ENCODE measurements at regions not wholly inside any gene's neighbourhood (a gene's known extent, or its start where the extent isn't known, plus 50 kb on each side); places are given as distances from the start of the nearest gene placed in this dataset.

GRCh38 chr22:49551446-49551845 lies 276.2 kb downstream of the BRD1 start:
- Mint-ChIP-seq H3K27me3 (no peaks in the 10 kb centered on the region), H3K9me3 (ENCODE audit: insufficient read depth) (no peaks in the 10 kb centered on the region), H3K4me1 (no peaks in the 10 kb centered on the region), H3K4me3 (no peak overlapping the region), H3K27ac (no peak overlapping the region)
- no peak overlapping the region for H3K4me2 ChIP-seq (replicated peaks; ENCODE audit: low read depth, low read length, poor library complexity, severe bottlenecking)
- H3K4me1 ChIP-seq (ENCODE audit: control insufficient read depth in 2 of 2, insufficient read depth in 2 of 2, low read length in 2 of 2) = no peaks in the 10 kb centered on the region
- peaks cover 29% of the 10 kb centered on the region for H3K79me2 ChIP-seq (ENCODE audit: control insufficient read depth, insufficient read depth, low read length)
- H3K27me3 ChIP-seq (replicated peaks in 1 of 4; ENCODE audit: control extremely low read depth in 1 of 4, control insufficient read depth in 3 of 4, insufficient read depth in 4 of 4, low read length in 3 of 4) = no peaks in the 10 kb centered on the region
- DNase-seq = no peak
- H3K27ac ChIP-seq (ENCODE audit: low read length in 2 of 2) = no peak overlapping the region
- H2AFZ ChIP-seq (ENCODE audit: insufficient read depth, low read depth, low read length, poor library complexity, severe bottlenecking) = no peak overlapping the region
- intact Hi-C loops (cut with micrococcal nuclease) = no loop called here
- POLR2A ChIA-PET = no interaction called here
- H3K9ac ChIP-seq (ENCODE audit: low read length) = no peak overlapping the region
- ATAC-seq (ENCODE audit: low read depth) = no peak
- TF ChIP-seq EZH2 (IDR thresholded peaks at IDR 0.05; ENCODE audit: borderline replicate concordance, insufficient read depth, low read depth, low read length, poor library complexity, severe bottlenecking) (no peak), CTCF (IDR thresholded peaks at IDR 0.05) (no peak)
- CTCF ChIA-PET = no interaction called here
- H3K36me3 ChIP-seq (replicated peaks in 1 of 2; ENCODE audit: control extremely low read depth in 1 of 2, control insufficient read depth in 1 of 2, extremely low read depth in 1 of 2, insufficient read depth in 2 of 2, low read length in 1 of 2) = no peaks in the 10 kb centered on the region
- H3K4me3 ChIP-seq (ENCODE audit: control extremely low read depth in 1 of 5, extremely low read depth in 1 of 5, insufficient read depth in 1 of 5, low read depth in 2 of 5, low read length in 4 of 5) = no peak overlapping the region
- WGBS (ENCODE audit: insufficient coverage) = 99% methylated on average over 10 of the region's 10 CpGs
- peaks cover 0 to 50% (median 0%) of the 10 kb centered on the region in 3 donors for H3K9me3 ChIP-seq (ENCODE audit: control extremely low read depth in 1 of 3, control insufficient read depth in 2 of 3, insufficient read depth in 1 of 3, low read length in 2 of 3)
- peaks cover 8% of the 10 kb centered on the region for H4K20me1 ChIP-seq (ENCODE audit: control insufficient read depth, insufficient read depth, low read length, poor library complexity, severe bottlenecking)

- Mint-ChIP-seq H3K4me3 (no peak overlapping the region), H3K27me3 (no peaks in the 10 kb centered on the region), H3K9me3 (ENCODE audit: insufficient read depth) (no peaks in the 10 kb centered on the region), H3K4me1 (no peaks in the 10 kb centered on the region), H3K27ac (no peak overlapping the region)
- CTCF ChIA-PET = no interaction called here
- Histone ChIP-seq H3K79me2 (ENCODE audit: control insufficient read depth, insufficient read depth, low read length) (peaks cover 26% of the 10 kb centered on the region), H3K4me2 (replicated peaks; ENCODE audit: low read depth, low read length, poor library complexity, severe bottlenecking) (no peak overlapping the region), H3K27ac (ENCODE audit: low read length in 2 of 2) (no peak overlapping the region), H3K4me1 (ENCODE audit: control insufficient read depth in 2 of 2, insufficient read depth in 2 of 2, low read length in 2 of 2) (no peaks in the 10 kb centered on the region), H3K9me3 (ENCODE audit: control extremely low read depth in 1 of 3, control insufficient read depth in 2 of 3, insufficient read depth in 1 of 3, low read length in 2 of 3) (peaks cover 0 to 50% (median 0%) of the 10 kb centered on the region in 3 donors), H2AFZ (ENCODE audit: insufficient read depth, low read depth, low read length, poor library complexity, severe bottlenecking) (no peak overlapping the region), H3K27me3 (replicated peaks in 1 of 4; ENCODE audit: control extremely low read depth in 1 of 4, control insufficient read depth in 3 of 4, insufficient read depth in 4 of 4, low read length in 3 of 4) (no peaks in the 10 kb centered on the region), H3K9ac (ENCODE audit: low read length) (no peak overlapping the region), H3K36me3 (replicated peaks in 1 of 2; ENCODE audit: control extremely low read depth in 1 of 2, control insufficient read depth in 1 of 2, extremely low read depth in 1 of 2, insufficient read depth in 2 of 2, low read length in 1 of 2) (no peaks in the 10 kb centered on the region), H4K20me1 (ENCODE audit: control insufficient read depth, insufficient read depth, low read length, poor library complexity, severe bottlenecking) (peaks cover 8% of the 10 kb centered on the region), H3K4me3 (ENCODE audit: control extremely low read depth in 1 of 5, extremely low read depth in 1 of 5, insufficient read depth in 1 of 5, low read depth in 2 of 5, low read length in 4 of 5) (no peak overlapping the region)
- 100% methylated on average over 9 of the region's 11 CpGs for WGBS (ENCODE audit: insufficient coverage)
- POLR2A ChIA-PET = no interaction called here
- DNase-seq (no peak), ATAC-seq (ENCODE audit: low read depth) (no peak)
- TF ChIP-seq CTCF (IDR thresholded peaks at IDR 0.05) = no peak
- TF ChIP-seq EZH2 (IDR thresholded peaks at IDR 0.05; ENCODE audit: borderline replicate concordance, insufficient read depth, low read depth, low read length, poor library complexity, severe bottlenecking) = no peak
- intact Hi-C loops (cut with micrococcal nuclease) = no loop called here
These were observed 276.8 kb downstream of the BRD1 start for GRCh38 chr22:49550766-49551362.
